ENCODE measurements at regions not wholly inside any gene's neighbourhood (a gene's known extent, or its start where the extent isn't known, plus 50 kb on each side); places are given as distances from the start of the nearest gene placed in this dataset.

- TF ChIP-seq, protein P1, sequence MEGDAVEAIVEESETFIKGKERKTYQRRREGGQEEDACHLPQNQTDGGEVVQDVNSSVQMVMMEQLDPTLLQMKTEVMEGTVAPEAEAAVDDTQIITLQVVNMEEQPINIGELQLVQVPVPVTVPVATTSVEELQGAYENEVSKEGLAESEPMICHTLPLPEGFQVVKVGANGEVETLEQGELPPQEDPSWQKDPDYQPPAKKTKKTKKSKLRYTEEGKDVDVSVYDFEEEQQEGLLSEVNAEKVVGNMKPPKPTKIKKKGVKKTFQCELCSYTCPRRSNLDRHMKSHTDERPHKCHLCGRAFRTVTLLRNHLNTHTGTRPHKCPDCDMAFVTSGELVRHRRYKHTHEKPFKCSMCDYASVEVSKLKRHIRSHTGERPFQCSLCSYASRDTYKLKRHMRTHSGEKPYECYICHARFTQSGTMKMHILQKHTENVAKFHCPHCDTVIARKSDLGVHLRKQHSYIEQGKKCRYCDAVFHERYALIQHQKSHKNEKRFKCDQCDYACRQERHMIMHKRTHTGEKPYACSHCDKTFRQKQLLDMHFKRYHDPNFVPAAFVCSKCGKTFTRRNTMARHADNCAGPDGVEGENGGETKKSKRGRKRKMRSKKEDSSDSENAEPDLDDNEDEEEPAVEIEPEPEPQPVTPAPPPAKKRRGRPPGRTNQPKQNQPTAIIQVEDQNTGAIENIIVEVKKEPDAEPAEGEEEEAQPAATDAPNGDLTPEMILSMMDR (IDR thresholded peaks at IDR 0.05), result no peak
- ATAC-seq (ENCODE audit: low FRiP score) (no peak), DNase-seq (ENCODE audit: low spot score) (no peak)
Observed at GRCh38 chr14:58797010-58797429, 159.3 kb downstream of the DACT1 start.

- TF ChIP-seq, protein P1 (IDR thresholded peaks at IDR 0.05), result no peak
- no peak for ATAC-seq (ENCODE audit: low FRiP score)
- DNase-seq (ENCODE audit: low spot score), result no peak
Observed at GRCh38 chr14:58798173-58798572, 160.4 kb downstream of the DACT1 start.

DNA sequence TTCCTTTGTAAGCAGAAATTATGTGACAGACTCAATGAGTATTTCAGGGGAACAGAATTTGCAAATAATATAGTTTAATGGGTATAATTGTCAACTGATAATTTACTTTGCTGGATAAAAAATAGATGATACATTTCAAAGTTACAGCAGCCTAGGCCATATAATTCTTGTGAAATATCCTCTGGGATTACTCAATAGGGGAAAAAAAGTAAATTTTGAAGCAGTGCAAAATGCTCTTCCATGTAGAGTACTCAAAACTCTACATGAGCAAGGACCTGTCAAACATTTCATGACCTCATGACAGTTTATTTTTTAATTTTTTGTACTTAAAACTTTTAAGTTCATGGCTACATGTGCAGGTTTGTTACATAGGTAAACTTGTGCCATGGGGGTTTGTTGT is 163.3 kb downstream of the DACT1 start:
- TF ChIP-seq, protein P1 (IDR thresholded peaks at IDR 0.05), result no peak
- DNase-seq (ENCODE audit: low spot score) (no peak), ATAC-seq (ENCODE audit: low FRiP score) (no peak)

- DNase-seq (ENCODE audit: low spot score), result no peak
- TF ChIP-seq, protein P1 (IDR thresholded peaks at IDR 0.05), result no peak
- ATAC-seq (ENCODE audit: low FRiP score), result peak; percentile 98
Observed at GRCh38 chr14:58805057-58805456, 167.3 kb downstream of the DACT1 start.

DNA sequence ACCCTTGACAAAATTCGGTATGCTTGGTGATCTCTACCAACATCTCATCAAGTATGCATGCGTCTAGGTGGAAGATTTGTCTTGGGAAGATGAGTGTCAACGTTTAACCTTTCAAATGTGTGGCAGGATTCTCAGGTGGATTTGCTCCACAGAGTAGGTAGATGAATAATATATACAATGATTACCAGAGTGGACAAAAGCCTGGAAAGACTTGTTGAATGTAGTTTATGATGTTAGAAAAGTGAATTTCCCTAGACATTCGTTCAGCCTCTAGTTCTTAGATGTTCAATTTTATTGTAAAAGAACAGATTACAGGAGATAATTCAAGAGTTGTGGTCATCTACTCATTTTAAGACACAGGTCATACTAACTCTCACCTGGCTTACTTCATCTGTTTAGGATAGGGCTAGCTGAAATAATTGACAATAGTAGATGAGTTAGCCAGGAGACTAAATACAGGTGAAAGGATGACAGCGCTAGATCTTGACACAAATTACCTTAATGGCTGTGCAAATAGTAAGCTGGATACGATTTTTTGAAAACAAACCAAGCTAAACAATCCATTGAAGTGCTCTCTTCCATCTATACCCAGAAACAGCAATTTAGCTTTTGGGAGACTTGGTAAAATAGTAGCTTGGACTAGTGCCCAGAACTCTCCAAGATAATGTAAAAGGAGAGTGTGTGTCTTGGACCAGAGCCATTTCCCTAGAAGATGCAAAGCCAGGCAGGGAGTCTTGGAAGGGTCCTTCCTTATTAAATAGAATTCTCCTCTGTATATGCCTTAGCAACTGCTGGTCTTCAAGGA is 168.0 kb downstream of the DACT1 start:
- DNase-seq (ENCODE audit: low spot score) (no peak), ATAC-seq (ENCODE audit: low FRiP score) (no peak)
- TF ChIP-seq, protein P1 (IDR thresholded peaks at IDR 0.05), result no peak

- no peak for DNase-seq (ENCODE audit: low spot score)
- no peak for ATAC-seq (ENCODE audit: low FRiP score)
- TF ChIP-seq, protein P1 (IDR thresholded peaks at IDR 0.05), result no peak
Observed at GRCh38 chr14:58807191-58807590, 169.4 kb downstream of the DACT1 start.

DNA sequence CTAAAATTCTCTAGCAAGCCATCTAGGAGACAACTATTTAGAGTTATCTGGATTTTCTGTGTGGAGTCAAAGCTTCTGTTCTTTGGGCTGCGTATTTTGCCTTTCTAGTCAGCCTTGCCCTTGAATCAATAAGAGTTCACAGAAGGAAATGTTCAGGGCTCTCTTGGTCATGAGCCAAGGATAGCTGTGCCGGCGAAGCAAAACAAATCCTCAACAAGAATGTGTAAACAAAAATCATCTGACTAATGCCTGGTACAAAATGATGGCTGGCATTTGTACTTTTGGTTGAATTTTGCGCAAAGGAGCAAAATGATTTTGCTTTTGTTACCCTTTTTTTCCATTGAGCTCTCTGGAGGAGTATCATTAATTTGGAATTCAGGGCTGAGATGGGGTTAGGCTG is 171.1 kb downstream of the DACT1 start:
- TF ChIP-seq, protein P1 (IDR thresholded peaks at IDR 0.05), result no peak

More for the DNA sequence above, 171.1 kb downstream of the DACT1 start:
- DNase-seq (ENCODE audit: low spot score) (no peak), ATAC-seq (ENCODE audit: low FRiP score) (no peak)

Data from omental fat pad (tissue), 3 donors.